Right lobe of liver (tissue), 4 donors: ENCODE measurements at regions not wholly inside any gene's neighbourhood (a gene's known extent, or its start where the extent isn't known, plus 50 kb on each side); places are given as distances from the start of the nearest gene placed in this dataset.

Experiments used
- CTCF ChIP-seq, 4 donors: fragments of 200-600 bp in 3 of 4; fragments of 450-650 bp in 1 of 4; IDR thresholded peaks; one replicate each; pipeline versions ENCODE4 v1.5.1 to v1.8.0; 2016 to 2022; ENCODE audit warnings: antibody characterized with exemption in 4 of 4, mild to moderate bottlenecking in 2 of 4
- POLR2A ChIP-seq: fragments of 450-650 bp; IDR thresholded peaks from one replicate; pipeline ENCODE4 v1.6.1; 2017; ENCODE audit warnings: antibody characterized with exemption, mild to moderate bottlenecking
- donor health status: DM: no; HTN: no; CAD: no.
- donor health status: DM: no; HTN: no; CAD: no.
- donor health status: DM: no; HTN: yes; CAD: no.

GRCh38 chr5:57066924-57067596 is 106.8 kb upstream of the GPBP1 start:
- no peak for TF ChIP-seq CTCF (IDR thresholded peaks at IDR 0.05)
- TF ChIP-seq POLR2A = no peak
